Stimulated activated CD4-positive, alpha-beta T cell treated with anti-CD3 and anti-CD28 coated beads, Interleukin-2, amount 100 ng/mL, for 48 hours (primary cell): ENCODE measurements at regions not wholly inside any gene's neighbourhood (a gene's known extent, or its start where the extent isn't known, plus 50 kb on each side); places are given as distances from the start of the nearest gene placed in this dataset.

Source experiments
- DNase-seq, 2 donors: peaks; one replicate each; pipeline ENCODE4 v3.0.0-alpha.2; 2020

DNA sequence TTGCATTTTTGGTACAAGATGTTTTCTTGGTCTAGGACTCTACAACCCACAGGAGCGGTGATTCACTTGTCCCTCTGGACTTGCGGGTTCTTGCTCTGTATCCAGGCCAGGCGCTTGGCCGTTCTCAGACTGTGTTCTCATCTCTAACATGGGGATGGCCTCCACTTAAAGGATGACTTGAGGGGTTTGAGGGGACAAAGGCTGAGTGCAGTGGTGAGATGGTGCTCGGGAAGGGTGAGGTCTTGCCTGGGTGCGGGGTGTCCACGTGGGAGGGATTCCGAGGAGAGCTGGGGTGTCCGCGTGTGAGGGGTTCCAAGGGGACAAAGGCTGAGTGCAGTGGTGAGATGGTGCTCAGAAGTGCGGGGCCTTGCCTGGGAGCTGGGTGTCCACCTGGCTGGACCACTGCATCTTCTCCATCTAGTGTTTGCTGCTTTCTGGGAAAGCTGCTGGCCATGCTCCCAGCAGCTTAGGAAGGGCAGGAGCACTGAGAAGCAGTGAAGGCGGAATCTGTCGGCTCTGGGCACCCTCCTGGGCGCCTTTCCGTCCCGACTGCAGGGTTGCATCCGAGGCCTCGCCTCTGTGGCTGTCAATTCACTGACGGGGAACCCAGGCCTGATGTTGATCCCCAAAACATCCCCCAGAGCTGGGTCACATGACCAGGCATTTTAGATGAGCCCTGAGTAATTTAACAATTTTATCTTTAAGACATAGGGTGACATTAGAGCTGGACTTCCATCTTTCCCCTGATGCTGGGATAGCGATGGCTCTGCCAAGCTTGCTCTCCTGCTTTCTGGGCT lies 280.5 kb upstream of the IRX4 start:
- DNase-seq = no peak

DNA sequence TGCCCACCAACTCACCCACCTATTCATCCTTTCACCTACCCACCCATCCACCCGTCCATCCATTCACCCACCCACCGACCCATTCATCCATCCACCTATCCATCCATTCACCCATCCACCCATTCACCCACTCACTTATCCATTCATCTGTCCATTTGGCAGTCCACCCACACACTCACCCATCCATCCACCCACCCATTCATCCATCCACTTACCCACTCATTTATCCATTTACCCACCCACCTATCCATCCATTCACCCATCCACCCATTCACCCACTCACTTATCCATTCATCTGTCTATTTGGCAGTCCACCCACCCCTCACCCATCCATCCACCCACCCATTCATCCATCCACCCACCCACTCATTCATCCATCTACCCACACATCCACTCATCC lies 278.1 kb upstream of the IRX4 start:
- DNase-seq = no peak

DNA sequence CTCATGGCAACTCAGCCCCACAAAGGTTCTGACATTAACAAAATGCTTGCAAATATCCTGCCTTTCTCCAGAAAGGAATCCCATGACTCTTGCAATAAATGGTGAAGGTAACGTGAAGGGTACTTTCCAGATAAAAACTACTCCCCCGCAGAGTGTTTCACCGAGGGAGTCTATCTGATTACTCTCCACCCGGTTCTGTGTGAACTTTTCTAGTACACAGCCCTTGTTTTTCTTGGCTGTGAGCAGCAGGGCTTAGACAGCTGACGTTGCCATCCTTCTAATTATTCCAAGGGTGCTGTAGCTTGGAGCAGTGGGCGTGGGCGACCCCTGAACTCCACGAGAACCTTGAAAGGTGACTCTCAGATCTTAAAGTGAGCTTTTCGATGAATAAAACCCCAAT lies 276.0 kb upstream of the IRX4 start:
- no peak for DNase-seq

DNA sequence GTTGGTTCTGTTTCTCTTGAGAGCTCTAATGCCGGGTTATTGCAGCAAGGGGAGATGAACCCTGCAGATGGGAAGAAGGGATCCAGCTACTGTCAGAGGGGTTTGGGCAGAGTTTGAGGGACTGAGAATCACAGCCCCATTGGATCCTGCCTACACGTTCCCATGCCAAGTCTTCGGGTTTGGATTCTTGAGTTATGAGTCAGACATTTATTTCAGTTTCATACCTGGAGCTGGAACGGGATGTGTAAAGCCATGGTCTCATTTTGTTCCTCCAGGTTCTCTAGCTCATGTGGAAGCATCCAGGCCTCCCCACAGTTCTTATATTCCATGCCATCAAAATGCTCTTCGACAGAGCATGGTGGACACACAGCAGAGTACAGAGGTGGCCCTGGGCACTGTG lies 275.4 kb upstream of the IRX4 start:
- DNase-seq = no peak

DNA sequence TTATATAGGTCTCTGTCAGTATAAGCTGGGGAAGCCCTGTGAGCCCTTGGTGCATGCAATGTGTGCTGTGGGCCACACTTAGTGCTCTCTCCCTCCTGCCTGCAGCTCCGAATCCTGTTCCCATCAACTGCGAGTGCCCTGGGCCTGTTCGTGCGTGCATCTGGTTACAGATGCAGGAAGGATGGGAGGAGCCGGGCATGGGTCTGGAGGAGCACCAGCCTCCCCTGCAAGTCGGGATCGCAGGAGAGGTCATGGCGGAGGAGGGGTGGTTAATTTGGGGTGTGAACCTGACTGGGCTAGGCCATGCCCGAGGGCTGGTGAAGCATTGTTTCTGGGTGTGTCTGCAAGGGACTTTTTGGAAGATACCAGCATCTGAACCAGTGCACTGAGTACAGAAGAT lies 274.6 kb upstream of the IRX4 start:
- no peak for DNase-seq

DNA sequence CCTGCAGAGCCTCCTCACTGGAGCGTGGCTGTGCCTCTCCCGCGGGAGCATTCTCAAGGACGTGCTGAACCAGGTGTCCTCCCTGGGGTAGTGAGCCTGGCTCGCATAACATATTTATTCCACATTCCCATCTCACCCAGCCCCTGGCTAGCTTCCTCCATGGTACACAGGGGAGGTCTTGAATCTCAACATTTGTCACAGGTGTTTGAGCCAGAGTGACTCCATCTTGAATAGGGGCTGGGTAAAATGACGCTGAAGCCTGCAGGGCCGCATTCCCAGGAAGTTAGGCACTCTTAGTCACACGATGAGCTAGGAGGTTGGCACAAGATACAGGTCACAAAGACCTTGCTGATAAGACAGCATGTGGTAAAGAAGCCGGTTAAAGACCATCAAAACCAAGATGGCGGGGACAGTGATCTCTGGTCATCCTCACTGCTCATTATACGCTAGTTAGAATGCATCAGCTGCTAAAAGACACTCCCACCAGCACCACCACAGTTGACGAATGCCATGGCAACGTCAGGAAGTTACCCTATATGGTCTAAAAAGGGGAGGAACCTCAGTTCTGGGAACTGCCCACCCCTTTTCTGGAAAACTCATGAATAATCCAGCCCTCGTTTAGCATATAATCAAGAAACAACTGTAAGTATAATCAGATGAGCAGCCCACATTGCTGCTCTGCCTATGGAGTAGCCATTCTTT lies 273.8 kb upstream of the IRX4 start:
- DNase-seq = no peak

- DNase-seq = no peak
Measured at GRCh38 chr5:2155556-2155955, 272.8 kb upstream of the IRX4 start.

DNA sequence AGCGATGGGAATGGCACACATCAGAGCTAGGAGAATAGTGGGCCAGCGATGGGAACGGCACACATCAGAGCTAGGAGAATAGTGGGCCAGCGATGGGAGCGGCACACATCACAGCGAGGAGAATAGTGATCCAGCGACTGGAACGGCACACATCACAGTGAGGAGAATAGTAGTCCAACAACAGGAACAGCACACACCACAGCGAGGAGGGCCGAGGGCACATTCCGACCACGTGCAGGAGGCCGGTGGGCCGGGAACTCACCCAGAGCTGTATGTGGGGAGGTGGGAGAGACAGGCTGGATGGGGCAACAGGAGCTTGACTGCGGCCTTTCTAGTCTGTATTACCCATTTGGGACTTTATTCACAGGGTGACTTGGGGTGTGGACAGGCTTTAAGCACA lies 271.1 kb upstream of the IRX4 start:
- DNase-seq = no peak

- no peak for DNase-seq
Measured at GRCh38 chr5:2153350-2153749, 270.6 kb upstream of the IRX4 start.

DNA sequence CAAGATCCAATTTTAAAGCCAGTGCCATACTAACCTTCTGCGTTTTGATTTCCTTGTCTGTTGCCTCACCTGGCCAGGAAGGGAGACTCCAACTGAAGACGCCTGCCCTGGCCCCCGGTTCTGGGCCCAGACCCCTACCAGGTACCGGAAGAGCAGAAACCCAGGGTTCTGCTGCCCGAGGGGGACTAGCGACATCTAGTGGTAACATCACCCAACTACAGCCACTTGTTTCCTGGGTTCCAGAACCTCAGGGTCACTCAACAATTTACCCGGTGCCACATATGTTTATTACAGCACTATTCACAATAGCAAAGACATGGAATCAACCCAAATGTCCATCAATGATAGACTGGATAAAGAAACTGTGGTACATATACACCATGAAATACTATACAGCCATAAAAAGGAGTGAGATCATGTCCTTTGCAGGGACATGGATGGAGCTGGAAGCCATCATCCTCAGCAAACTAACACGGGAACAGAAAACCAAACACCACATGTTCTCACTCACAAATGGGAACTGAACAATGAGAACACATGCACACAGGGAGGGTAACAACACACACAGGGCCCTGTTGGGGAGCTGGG lies 268.7 kb upstream of the IRX4 start:
- peak; percentile 4 to 9 for DNase-seq

GRCh38 chr5:2149195-2149539 lies 266.4 kb upstream of the IRX4 start:
- no peak for DNase-seq

GRCh38 chr5:2148312-2149194 lies 265.8 kb upstream of the IRX4 start:
- no peak for DNase-seq

GRCh38 chr5:2147504-2148311 lies 265.0 kb upstream of the IRX4 start:
- DNase-seq = no peak

- no peak for DNase-seq
Measured at GRCh38 chr5:2143646-2144353, 261.1 kb upstream of the IRX4 start.

DNA sequence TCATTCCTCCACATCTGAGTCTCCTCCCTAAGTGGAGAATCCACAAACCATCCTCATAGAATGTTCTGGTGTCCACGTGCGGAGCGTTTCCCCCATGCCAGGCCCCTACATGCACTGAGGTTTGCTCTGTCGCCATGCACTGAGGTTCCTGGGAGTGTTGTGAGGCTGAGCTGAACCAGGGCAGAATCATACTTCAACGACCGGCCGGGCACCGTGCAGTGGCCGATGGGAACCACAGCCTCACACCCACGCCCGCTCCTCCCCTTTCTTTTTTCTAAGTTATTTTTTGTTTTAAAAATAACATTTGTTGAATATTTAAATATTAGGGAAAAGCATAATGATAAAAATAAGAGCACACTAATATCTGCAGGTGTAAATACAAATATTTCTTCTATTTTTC lies 260.4 kb upstream of the IRX4 start:
- no peak for DNase-seq

GRCh38 chr5:2142456-2142954 lies 259.8 kb upstream of the IRX4 start:
- DNase-seq = no peak

- DNase-seq = no peak
Measured at GRCh38 chr5:2141254-2142000, 258.7 kb upstream of the IRX4 start.

DNA sequence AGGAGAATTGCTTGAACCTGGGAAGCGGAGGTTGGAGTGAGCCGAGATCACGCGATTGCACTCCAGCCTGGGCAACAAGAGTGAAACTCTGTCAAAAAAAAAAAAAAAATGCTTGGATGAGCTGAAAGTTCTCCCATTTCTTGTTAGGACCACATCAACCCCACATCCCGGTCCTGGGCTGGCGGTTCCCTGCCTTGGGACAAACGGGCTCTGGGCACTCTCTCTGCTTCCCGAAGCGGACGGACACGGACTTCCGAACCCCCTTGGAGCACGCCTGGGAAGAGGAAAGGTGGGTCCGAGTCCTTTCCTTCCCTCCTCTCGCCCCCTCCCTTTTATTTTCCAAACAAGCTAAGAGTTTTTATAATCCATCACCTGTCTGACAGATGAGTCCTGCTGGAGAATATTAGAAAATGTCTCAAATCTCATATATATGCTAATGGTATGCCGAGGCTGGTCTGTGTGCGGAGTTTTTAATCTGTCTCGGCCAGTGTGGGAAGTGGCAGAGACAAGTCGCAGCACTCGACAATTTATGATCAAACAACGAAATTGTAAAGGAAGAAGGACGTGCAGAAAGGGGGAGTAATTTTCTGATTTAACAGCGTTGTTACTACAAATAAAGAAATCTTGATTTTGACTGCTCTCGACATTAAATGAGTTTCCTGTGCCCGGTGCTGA lies 257.9 kb upstream of the IRX4 start:
- no peak for DNase-seq

DNA sequence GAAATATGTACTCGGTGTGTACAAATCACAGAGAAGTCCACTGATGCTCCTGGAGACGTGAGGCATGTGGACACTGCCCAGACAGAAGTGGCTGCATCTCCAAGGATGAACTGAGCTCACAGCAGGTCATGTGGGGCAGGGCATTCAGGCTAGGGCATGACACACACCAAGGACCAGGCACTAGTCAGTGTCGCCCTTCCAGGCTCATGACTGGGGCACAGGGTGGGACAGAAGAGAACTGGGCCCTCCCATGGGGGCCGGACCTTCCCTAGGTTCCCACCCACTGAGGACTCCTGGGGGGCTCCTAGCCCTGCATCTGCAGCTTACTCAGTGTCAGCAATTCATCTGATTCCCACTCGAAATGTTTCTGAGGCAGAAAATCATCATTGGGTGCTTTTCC lies 256.8 kb upstream of the IRX4 start:
- no peak for DNase-seq

DNA sequence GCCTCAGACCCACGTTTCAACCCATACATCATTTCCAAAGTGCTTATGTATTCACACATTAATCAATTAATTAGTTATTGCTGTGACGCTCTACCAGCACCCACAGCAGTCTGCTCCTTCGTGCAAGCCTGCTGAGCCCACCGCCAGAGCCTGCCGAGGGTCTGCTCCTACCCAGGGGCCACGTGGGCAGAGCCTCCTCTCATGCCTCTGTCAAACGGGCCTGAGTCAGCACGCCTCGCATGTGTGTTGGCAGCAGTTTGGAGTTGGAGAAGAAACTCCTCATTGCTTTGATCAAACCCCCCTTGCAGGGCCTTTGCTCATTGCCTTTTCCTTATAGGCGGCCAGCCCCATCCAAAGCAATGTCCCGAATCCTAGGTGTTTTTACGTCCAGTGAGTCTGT lies 256.2 kb upstream of the IRX4 start:
- DNase-seq = no peak
